Mucosa of gallbladder (tissue), 1 donor: ENCODE measurements at regions not wholly inside any gene's neighbourhood (a gene's known extent, or its start where the extent isn't known, plus 50 kb on each side); places are given as distances from the start of the nearest gene placed in this dataset.

ENCODE experiments used
- DNase-seq: peaks from one replicate; pipeline ENCODE4 v3.0.0-alpha.2; 2020; ENCODE audit warnings: low spot score
- donor health status: DM: no; HTN: no; CAD: no.

- DNase-seq: no peak
These were observed 467.0 kb upstream of the PKDCC start for GRCh38 chr2:41580806-41581205.

GRCh38 chr2:41595240-41595639 is 452.6 kb upstream of the PKDCC start:
- DNase-seq: no peak

GRCh38 chr2:41597680-41598079 is 450.1 kb upstream of the PKDCC start:
- no peak for DNase-seq

- DNase-seq: no peak
These were observed 449.5 kb upstream of the PKDCC start for GRCh38 chr2:41598161-41598894.

- DNase-seq: no peak
These were observed 447.4 kb upstream of the PKDCC start for GRCh38 chr2:41600460-41600859.

- DNase-seq: no peak
These were observed 445.5 kb upstream of the PKDCC start for GRCh38 chr2:41602341-41602740.

- no peak for DNase-seq
These were observed 442.5 kb upstream of the PKDCC start for GRCh38 chr2:41605311-41605710.

- no peak for DNase-seq
These were observed 441.9 kb upstream of the PKDCC start for GRCh38 chr2:41605914-41606313.

GRCh38 chr2:41610501-41611190 is 437.2 kb upstream of the PKDCC start:
- DNase-seq: no peak

- DNase-seq: no peak
These were observed 429.1 kb upstream of the PKDCC start for GRCh38 chr2:41618754-41619153.

- DNase-seq: no peak
These were observed 426.7 kb upstream of the PKDCC start for GRCh38 chr2:41621095-41621494.

GRCh38 chr2:41621563-41621962 is 426.3 kb upstream of the PKDCC start:
- DNase-seq: no peak

- DNase-seq: no peak
These were observed 425.5 kb upstream of the PKDCC start for GRCh38 chr2:41622301-41622700.

GRCh38 chr2:41626936-41627335 is 420.9 kb upstream of the PKDCC start:
- no peak for DNase-seq

GRCh38 chr2:41634686-41635085 is 413.1 kb upstream of the PKDCC start:
- no peak for DNase-seq

- no peak for DNase-seq
These were observed 402.9 kb upstream of the PKDCC start for GRCh38 chr2:41644936-41645335.

- no peak for DNase-seq
These were observed 400.3 kb upstream of the PKDCC start for GRCh38 chr2:41647468-41648050.

- no peak for DNase-seq
These were observed 390.6 kb upstream of the PKDCC start for GRCh38 chr2:41657226-41657625.

- DNase-seq: no peak
These were observed 388.1 kb upstream of the PKDCC start for GRCh38 chr2:41659758-41660157.

- DNase-seq: no peak
These were observed 385.4 kb upstream of the PKDCC start for GRCh38 chr2:41662461-41662860.

- no peak for DNase-seq
These were observed 384.8 kb upstream of the PKDCC start for GRCh38 chr2:41663056-41663455.

GRCh38 chr2:41668529-41668928 is 379.3 kb upstream of the PKDCC start:
- no peak for DNase-seq

- DNase-seq: no peak
These were observed 369.2 kb upstream of the PKDCC start for GRCh38 chr2:41678639-41679038.
